ENCODE measurements at regions not wholly inside any gene's neighbourhood (a gene's known extent, or its start where the extent isn't known, plus 50 kb on each side); places are given as distances from the start of the nearest gene placed in this dataset.

DNA sequence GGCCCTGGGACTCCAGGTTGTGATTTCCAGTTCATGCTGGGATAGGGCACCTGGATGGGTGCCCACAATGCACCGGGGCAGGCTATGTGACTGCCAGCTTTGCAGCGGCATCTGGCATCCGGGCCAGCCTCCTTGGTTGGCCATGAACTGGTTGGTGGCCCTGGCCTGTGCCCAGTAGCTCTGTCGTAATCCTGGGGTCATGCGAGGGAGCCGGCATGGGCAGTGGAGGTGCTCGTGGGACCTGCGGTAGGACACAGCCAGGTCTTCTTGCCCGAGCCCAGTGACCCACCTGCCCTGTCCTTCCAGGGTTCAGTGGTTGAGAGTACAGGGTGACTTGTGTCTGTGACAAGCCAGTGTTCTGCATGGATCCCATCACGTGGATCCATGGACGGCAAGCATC lies 237.9 kb downstream of the SNRPN start:
- no peak overlapping the region for H2AFZ ChIP-seq (ENCODE audit: low read depth, low read length)
- H3K27ac ChIP-seq (ENCODE audit: insufficient read depth, low read depth, low read length) = no peak overlapping the region
- BruUV-seq (replicated peaks) = no TSS peak
- no peaks in the 10 kb centered on the region for H3K36me3 ChIP-seq (ENCODE audit: control insufficient read depth in 2 of 2, extremely low read depth in 1 of 2, insufficient read depth in 2 of 2, low read length in 2 of 2)
- peaks cover 8% of the 10 kb centered on the region for H3K9me3 ChIP-seq (replicated peaks; ENCODE audit: control insufficient read depth, insufficient read depth, low read length)
- H3K4me2 ChIP-seq (ENCODE audit: insufficient read depth, low read length) = no peak overlapping the region
- H4K20me1 ChIP-seq (replicated peaks; ENCODE audit: control insufficient read depth, extremely low read depth, insufficient read depth, low read length) = no peaks in the 10 kb centered on the region
- FAIRE-seq (no peak), DNase-seq (ENCODE audit: low read depth, low spot score) (no peak)
- ChIA-PET POLR2A (no interaction called here), CTCF (no interaction called here)
- H3K4me3 ChIP-seq (replicated peaks in 1 of 3; ENCODE audit: insufficient read depth in 1 of 3, low read depth in 1 of 3, low read length in 3 of 3) = no peak overlapping the region
- no peak for TF ChIP-seq POLR2AphosphoS5 (IDR thresholded peaks at IDR 0.05; ENCODE audit: insufficient read depth, low read depth, low read length)
- no peak for TF ChIP-seq MAX (IDR thresholded peaks at IDR 0.05; ENCODE audit: insufficient read depth, insufficient read length)
- TF ChIP-seq JUN (IDR thresholded peaks at IDR 0.05; ENCODE audit: borderline replicate concordance, insufficient read depth, insufficient read length, low read depth) = no peak
- no peak for TF ChIP-seq EZH2 (IDR thresholded peaks at IDR 0.05; ENCODE audit: borderline replicate concordance, low read depth, low read length, severe bottlenecking)
- TF ChIP-seq MYC (IDR thresholded peaks at IDR 0.05; ENCODE audit: low read depth, low read length) = no peak
- TF ChIP-seq GATA2 (IDR thresholded peaks at IDR 0.05; ENCODE audit: insufficient read depth, insufficient read length, low read depth, low read length) = no peak
- TF ChIP-seq, protein P1, sequence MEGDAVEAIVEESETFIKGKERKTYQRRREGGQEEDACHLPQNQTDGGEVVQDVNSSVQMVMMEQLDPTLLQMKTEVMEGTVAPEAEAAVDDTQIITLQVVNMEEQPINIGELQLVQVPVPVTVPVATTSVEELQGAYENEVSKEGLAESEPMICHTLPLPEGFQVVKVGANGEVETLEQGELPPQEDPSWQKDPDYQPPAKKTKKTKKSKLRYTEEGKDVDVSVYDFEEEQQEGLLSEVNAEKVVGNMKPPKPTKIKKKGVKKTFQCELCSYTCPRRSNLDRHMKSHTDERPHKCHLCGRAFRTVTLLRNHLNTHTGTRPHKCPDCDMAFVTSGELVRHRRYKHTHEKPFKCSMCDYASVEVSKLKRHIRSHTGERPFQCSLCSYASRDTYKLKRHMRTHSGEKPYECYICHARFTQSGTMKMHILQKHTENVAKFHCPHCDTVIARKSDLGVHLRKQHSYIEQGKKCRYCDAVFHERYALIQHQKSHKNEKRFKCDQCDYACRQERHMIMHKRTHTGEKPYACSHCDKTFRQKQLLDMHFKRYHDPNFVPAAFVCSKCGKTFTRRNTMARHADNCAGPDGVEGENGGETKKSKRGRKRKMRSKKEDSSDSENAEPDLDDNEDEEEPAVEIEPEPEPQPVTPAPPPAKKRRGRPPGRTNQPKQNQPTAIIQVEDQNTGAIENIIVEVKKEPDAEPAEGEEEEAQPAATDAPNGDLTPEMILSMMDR (IDR thresholded peaks at IDR 0.05; ENCODE audit: extremely low read depth in 1 of 2, insufficient read depth in 1 of 2, low read depth in 1 of 2, low read length in 2 of 2) = no peak
- no peak for TF ChIP-seq FOS (IDR thresholded peaks at IDR 0.05; ENCODE audit: borderline replicate concordance, insufficient read depth, low read length)
- TF ChIP-seq POLR2A (IDR thresholded peaks at IDR 0.05; ENCODE audit: low read depth, low read length) = no peak
- no peaks in the 10 kb centered on the region for H3K9me1 ChIP-seq (replicated peaks; ENCODE audit: control insufficient read depth, extremely low read depth, insufficient read depth, low read length)
- no peak overlapping the region for H3K9ac ChIP-seq (replicated peaks; ENCODE audit: extremely low read depth, insufficient read depth, low read length)
- dilution Hi-C loops (cut with MboI; ENCODE audit: extremely low pct_ligation_motif_present, low sequenced_read_pairs) = no loop called here
- H3K79me2 ChIP-seq (ENCODE audit: control insufficient read depth, insufficient read depth, low read length) = no peaks in the 10 kb centered on the region
- intact Hi-C loops (cut with micrococcal nuclease) = no loop called here
- H3K27me3 ChIP-seq (ENCODE audit: control insufficient read depth in 2 of 2, insufficient read depth in 2 of 2, low read length in 2 of 2) = no peaks in the 10 kb centered on the region
- no peaks in the 10 kb centered on the region for H3K4me1 ChIP-seq (ENCODE audit: control insufficient read depth, extremely low read depth, insufficient read depth, low read length)
